ENCODE measurements at regions not wholly inside any gene's neighbourhood (a gene's known extent, or its start where the extent isn't known, plus 50 kb on each side); places are given as distances from the start of the nearest gene placed in this dataset.

DNA sequence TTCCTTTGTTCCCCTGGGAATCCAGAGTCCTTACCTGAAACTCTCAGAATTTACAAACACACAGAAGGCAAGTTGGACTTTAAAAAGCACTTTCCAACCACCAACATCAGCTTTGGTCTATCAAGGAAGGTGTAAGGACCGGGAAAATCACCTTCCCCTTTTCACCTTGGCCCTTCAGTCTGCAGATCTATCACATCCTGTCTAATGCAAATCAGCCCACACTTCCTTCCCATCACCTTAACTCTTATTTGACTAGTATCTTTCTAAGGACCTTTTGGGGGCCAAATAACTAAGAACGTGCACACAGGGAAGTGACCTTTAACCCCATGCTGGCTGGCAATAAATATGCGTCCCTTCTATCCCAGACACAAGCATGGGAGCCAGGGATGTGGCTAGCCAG, 320.6 kb downstream of the ARRDC4 start:
- Histone ChIP-seq H3K36me3 (ENCODE audit: insufficient read depth, low read length) (no peaks in the 10 kb centered on the region), H2AFZ (ENCODE audit: low read length) (no peak overlapping the region), H4K20me1 (ENCODE audit: insufficient read depth, low read length) (no peaks in the 10 kb centered on the region), H3K9me3 (ENCODE audit: low read length) (no peaks in the 10 kb centered on the region), H3K79me2 (ENCODE audit: insufficient read depth, low read depth, low read length) (no peaks in the 10 kb centered on the region), H3K4me3 (ENCODE audit: low read depth, low read length, poor library complexity, severe bottlenecking) (no peak overlapping the region), H3K9me2 (ENCODE audit: insufficient read depth, low read length) (no peaks in the 10 kb centered on the region), H3K27ac (ENCODE audit: low read depth, low read length, poor library complexity, severe bottlenecking) (no peak overlapping the region), H3K4me1 (ENCODE audit: insufficient read depth, low read length, poor library complexity, severe bottlenecking) (no peaks in the 10 kb centered on the region), H3K4me2 (ENCODE audit: low read length) (no peak overlapping the region)
- ChIA-PET POLR2A (interaction anchor here (0.7 kb wide), 1 partner anchor 48 kb away, joined by 4 read pairs; no protein-coding TSS in a partner anchor), CTCF (ENCODE audit: unreplicated experiment) (no interaction called here)
- TF ChIP-seq EZH2phosphoT487 (IDR thresholded peaks at IDR 0.05; ENCODE audit: borderline replicate concordance, low read depth, low read length) = no peak
- TF ChIP-seq, protein P1, sequence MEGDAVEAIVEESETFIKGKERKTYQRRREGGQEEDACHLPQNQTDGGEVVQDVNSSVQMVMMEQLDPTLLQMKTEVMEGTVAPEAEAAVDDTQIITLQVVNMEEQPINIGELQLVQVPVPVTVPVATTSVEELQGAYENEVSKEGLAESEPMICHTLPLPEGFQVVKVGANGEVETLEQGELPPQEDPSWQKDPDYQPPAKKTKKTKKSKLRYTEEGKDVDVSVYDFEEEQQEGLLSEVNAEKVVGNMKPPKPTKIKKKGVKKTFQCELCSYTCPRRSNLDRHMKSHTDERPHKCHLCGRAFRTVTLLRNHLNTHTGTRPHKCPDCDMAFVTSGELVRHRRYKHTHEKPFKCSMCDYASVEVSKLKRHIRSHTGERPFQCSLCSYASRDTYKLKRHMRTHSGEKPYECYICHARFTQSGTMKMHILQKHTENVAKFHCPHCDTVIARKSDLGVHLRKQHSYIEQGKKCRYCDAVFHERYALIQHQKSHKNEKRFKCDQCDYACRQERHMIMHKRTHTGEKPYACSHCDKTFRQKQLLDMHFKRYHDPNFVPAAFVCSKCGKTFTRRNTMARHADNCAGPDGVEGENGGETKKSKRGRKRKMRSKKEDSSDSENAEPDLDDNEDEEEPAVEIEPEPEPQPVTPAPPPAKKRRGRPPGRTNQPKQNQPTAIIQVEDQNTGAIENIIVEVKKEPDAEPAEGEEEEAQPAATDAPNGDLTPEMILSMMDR (conservative IDR thresholded peaks at IDR 0.05; ENCODE audit: low read length) = no peak
- BruUV-seq (replicated peaks) = no TSS peak
- intact Hi-C loops (cut with micrococcal nuclease; ENCODE audit: unreplicated experiment) = no loop called here
- no peak for DNase-seq (ENCODE audit: low spot score)

DNA sequence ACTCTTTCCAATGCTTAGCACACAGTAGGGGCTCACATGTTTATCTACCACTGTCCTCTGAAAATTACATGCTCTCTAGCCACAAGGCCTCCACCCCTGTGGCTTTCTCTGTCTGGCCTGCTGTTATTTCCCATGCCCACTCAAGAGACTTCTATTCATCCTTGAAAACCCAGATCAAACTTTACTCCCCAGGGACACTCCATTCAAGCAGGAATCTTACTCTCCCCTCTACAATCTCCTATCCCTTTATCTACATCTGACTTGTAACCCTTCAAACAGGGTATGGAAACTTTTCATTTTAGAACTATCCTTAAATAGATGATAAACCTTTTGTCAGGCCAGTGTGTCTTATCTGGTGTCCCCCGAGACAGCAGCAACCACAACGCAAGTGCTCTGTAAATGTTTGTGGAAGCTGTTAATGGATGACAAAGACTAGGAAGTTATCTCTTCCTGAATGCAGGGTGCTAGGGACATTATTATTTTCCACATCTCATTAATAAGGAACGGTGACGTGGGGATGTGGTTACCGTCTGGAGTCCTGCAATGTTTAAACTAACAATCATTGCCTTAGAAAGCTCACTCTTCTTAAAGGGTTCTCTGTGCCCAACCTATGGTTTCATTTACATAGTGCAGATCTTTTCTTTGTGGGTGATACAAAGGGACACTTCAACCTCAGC, 322.3 kb downstream of the ARRDC4 start:
- CTCF ChIA-PET (ENCODE audit: unreplicated experiment) = no interaction called here
- no peak overlapping the region for H2AFZ ChIP-seq (ENCODE audit: low read length)

DNA sequence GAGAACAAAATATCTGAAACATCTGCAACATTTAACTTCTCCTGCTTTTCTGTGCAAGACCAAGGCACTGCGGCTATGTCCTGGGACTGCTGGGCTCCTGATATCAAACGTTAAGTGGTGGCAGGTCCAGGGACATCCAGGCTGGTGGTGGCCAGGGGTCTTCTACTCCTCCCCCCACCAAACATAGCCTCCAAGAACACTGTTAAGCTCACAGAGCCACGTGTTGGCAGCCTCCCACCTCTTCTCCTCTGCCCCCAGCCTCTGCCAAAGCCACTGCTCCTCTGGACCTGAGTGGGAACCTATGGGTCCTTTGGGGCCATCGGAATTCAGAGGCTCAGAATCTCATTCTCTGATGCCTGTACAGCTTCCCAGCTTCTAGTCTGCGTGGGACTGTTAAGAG, 325.7 kb downstream of the ARRDC4 start:
- no peak for DNase-seq (ENCODE audit: low spot score)
- POLR2A ChIA-PET = interaction anchor here (0.5 kb wide), 1 partner anchor 261 kb away, joined by 4 read pairs; no protein-coding TSS in a partner anchor
- Histone ChIP-seq H4K20me1 (ENCODE audit: insufficient read depth, low read length) (no peaks in the 10 kb centered on the region), H3K79me2 (ENCODE audit: insufficient read depth, low read depth, low read length) (no peaks in the 10 kb centered on the region), H3K36me3 (ENCODE audit: insufficient read depth, low read length) (no peaks in the 10 kb centered on the region), H2AFZ (ENCODE audit: low read length) (no peak overlapping the region), H3K27ac (ENCODE audit: low read depth, low read length, poor library complexity, severe bottlenecking) (no peak overlapping the region), H3K4me2 (ENCODE audit: low read length) (no peak overlapping the region), H3K9me3 (ENCODE audit: low read length) (no peaks in the 10 kb centered on the region), H3K4me1 (ENCODE audit: insufficient read depth, low read length, poor library complexity, severe bottlenecking) (no peaks in the 10 kb centered on the region), H3K4me3 (ENCODE audit: low read depth, low read length, poor library complexity, severe bottlenecking) (no peak overlapping the region), H3K9me2 (ENCODE audit: insufficient read depth, low read length) (no peaks in the 10 kb centered on the region)
- intact Hi-C loops (cut with micrococcal nuclease; ENCODE audit: unreplicated experiment) = no loop called here
- no peak for TF ChIP-seq EZH2phosphoT487 (IDR thresholded peaks at IDR 0.05; ENCODE audit: borderline replicate concordance, low read depth, low read length)
- TF ChIP-seq, protein P1 (conservative IDR thresholded peaks at IDR 0.05; ENCODE audit: low read length) = no peak
- CTCF ChIA-PET (ENCODE audit: unreplicated experiment) = interaction anchor here (0.6 kb wide), 1 partner anchor 14 kb away, joined by 3 read pairs; no protein-coding TSS in a partner anchor
- BruUV-seq (replicated peaks) = no TSS peak

More for the DNA sequence above, 322.3 kb downstream of the ARRDC4 start:
- TF ChIP-seq EZH2phosphoT487 (IDR thresholded peaks at IDR 0.05; ENCODE audit: borderline replicate concordance, low read depth, low read length) = no peak
- TF ChIP-seq, protein P1 (conservative IDR thresholded peaks at IDR 0.05; ENCODE audit: low read length) = no peak
- no peak for DNase-seq (ENCODE audit: low spot score)
- Histone ChIP-seq H4K20me1 (ENCODE audit: insufficient read depth, low read length) (no peaks in the 10 kb centered on the region), H3K9me2 (ENCODE audit: insufficient read depth, low read length) (no peaks in the 10 kb centered on the region), H3K4me2 (ENCODE audit: low read length) (no peak overlapping the region), H3K4me3 (ENCODE audit: low read depth, low read length, poor library complexity, severe bottlenecking) (no peak overlapping the region), H3K4me1 (ENCODE audit: insufficient read depth, low read length, poor library complexity, severe bottlenecking) (no peaks in the 10 kb centered on the region), H3K9me3 (ENCODE audit: low read length) (no peaks in the 10 kb centered on the region), H3K79me2 (ENCODE audit: insufficient read depth, low read depth, low read length) (no peaks in the 10 kb centered on the region), H3K36me3 (ENCODE audit: insufficient read depth, low read length) (no peaks in the 10 kb centered on the region), H3K27ac (ENCODE audit: low read depth, low read length, poor library complexity, severe bottlenecking) (no peak overlapping the region)
- intact Hi-C loops (cut with micrococcal nuclease; ENCODE audit: unreplicated experiment) = no loop called here
- BruUV-seq (replicated peaks) = no TSS peak
- POLR2A ChIA-PET = no interaction called here
